SK-N-SH treated with all-trans-retinoic acid at 6 μM for 48 hours (cell line): ENCODE measurements at regions not wholly inside any gene's neighbourhood (a gene's known extent, or its start where the extent isn't known, plus 50 kb on each side); places are given as distances from the start of the nearest gene placed in this dataset.

Source experiments
- ATAC-seq: fragments of 200-7000 bp; cut with Tn5 transposase; 3 replicates; pipeline ENCODE4 v1.9.1; 2020; ENCODE audit warnings: mild to moderate bottlenecking, moderate library complexity
- ARNTL ChIP-seq: fragments of 450-650 bp; formaldehyde crosslinking; IDR thresholded peaks from 2 replicates; pipeline ENCODE4 v1.5.0; 2020; ENCODE audit warnings: low read depth, mild to moderate bottlenecking, moderate library complexity, borderline replicate concordance
- BACH2 ChIP-seq: fragments of 250-450 bp; sonication (Bioruptor Pico); IDR thresholded peaks from 2 replicates; pipeline ENCODE4 v1.9.0; 2021; ENCODE audit warnings: mild to moderate bottlenecking, borderline replicate concordance
- CREB5 ChIP-seq: fragments of 250-450 bp; sonication (Bioruptor Pico); IDR thresholded peaks from 2 replicates; pipeline ENCODE4 v1.5.1; 2020; ENCODE audit warnings: low read depth, mild to moderate bottlenecking, moderate library complexity
- CSDC2 ChIP-seq: fragments of 250-450 bp; sonication (Bioruptor Pico); IDR thresholded peaks from 2 replicates; pipeline ENCODE4 v1.5.0; 2020; ENCODE audit warnings: mild to moderate bottlenecking, moderate library complexity
- CSRNP3 ChIP-seq: fragments of 250-450 bp; sonication (Bioruptor Pico); IDR thresholded peaks from 2 replicates; pipeline ENCODE4 v1.5.1; 2021; ENCODE audit warnings: mild to moderate bottlenecking, moderate library complexity
- GLIS3 ChIP-seq: fragments of 250-450 bp; sonication (Bioruptor Pico); IDR thresholded peaks from 2 replicates; pipeline ENCODE4 v1.5.0; 2020; ENCODE audit warnings: mild to moderate bottlenecking, moderate library complexity
- ISL1 ChIP-seq: fragments of 250-450 bp; sonication (Bioruptor Pico); IDR thresholded peaks from 2 replicates; pipeline ENCODE4 v2.1.2; 2022; ENCODE audit warnings: mild to moderate bottlenecking, moderate library complexity
- OSR1 ChIP-seq: fragments of 250-450 bp; sonication (Bioruptor Pico); IDR thresholded peaks from 2 replicates; pipeline ENCODE4 v1.8.0; 2022; ENCODE audit warnings: moderate library complexity, mild to moderate bottlenecking, inconsistent platforms
- PATZ1 ChIP-seq: fragments of 250-450 bp; sonication (Bioruptor Pico); IDR thresholded peaks from 2 replicates; pipeline ENCODE4 v1.8.0; 2020; ENCODE audit warnings: mild to moderate bottlenecking, moderate library complexity, borderline replicate concordance
- POU6F1 ChIP-seq: fragments of 250-450 bp; sonication (Bioruptor Pico); IDR thresholded peaks from 2 replicates; pipeline ENCODE4 v1.8.0; 2021; ENCODE audit warnings: low read depth, mild to moderate bottlenecking, moderate library complexity, borderline replicate concordance
- PPARA ChIP-seq: fragments of 250-450 bp; sonication (Bioruptor Pico); IDR thresholded peaks from 2 replicates; pipeline ENCODE4 v1.5.0; 2020; ENCODE audit warnings: mild to moderate bottlenecking, borderline replicate concordance
- RARB ChIP-seq: fragments of 250-450 bp; sonication (Bioruptor Pico); IDR thresholded peaks from 2 replicates; pipeline ENCODE4 v1.8.0; 2021; ENCODE audit warnings: mild to moderate bottlenecking, moderate library complexity
- SNAI2 ChIP-seq: fragments of 250-450 bp; sonication (Bioruptor Pico); IDR thresholded peaks from 2 replicates; pipeline ENCODE4 v1.5.0; 2020; ENCODE audit warnings: mild to moderate bottlenecking, moderate library complexity
- TCF4 ChIP-seq: fragments of 250-450 bp; sonication (Bioruptor Pico); IDR thresholded peaks from 2 replicates; pipeline ENCODE4 v1.8.0; 2021; ENCODE audit warnings: mild to moderate bottlenecking, moderate library complexity, borderline replicate concordance
- TOX ChIP-seq: fragments of 250-450 bp; sonication (Bioruptor Pico); IDR thresholded peaks from 2 replicates; pipeline ENCODE4 v1.8.0; 2021; ENCODE audit warnings: mild to moderate bottlenecking, moderate library complexity, borderline replicate concordance
- ZC3H10 ChIP-seq: fragments of 250-450 bp; sonication (Bioruptor Pico); IDR thresholded peaks from 2 replicates; pipeline ENCODE4 v1.5.1; 2021; ENCODE audit warnings: mild to moderate bottlenecking, moderate library complexity
- ZFP3 ChIP-seq: fragments of 250-450 bp; sonication (Bioruptor Pico); IDR thresholded peaks from 2 replicates; pipeline ENCODE4 v1.5.0; 2020; ENCODE audit warnings: mild to moderate bottlenecking, moderate library complexity
- ZFP30 ChIP-seq: fragments of 450-650 bp; formaldehyde crosslinking; IDR thresholded peaks from 2 replicates; pipeline ENCODE4 v1.5.0; 2022; ENCODE audit warnings: mild to moderate bottlenecking, moderate library complexity
- ZNF565 ChIP-seq: fragments of 450-650 bp; formaldehyde crosslinking; conservative IDR thresholded peaks from 2 replicates; pipeline ENCODE4 v1.5.0; 2020; ENCODE audit warnings: low read depth, mild to moderate bottlenecking, moderate library complexity
- ZNF70 ChIP-seq: fragments of 450-650 bp; formaldehyde crosslinking; IDR thresholded peaks from 2 replicates; pipeline ENCODE4 v1.5.0; 2020; ENCODE audit warnings: mild to moderate bottlenecking, moderate library complexity
- ZNF8 ChIP-seq: fragments of 450-650 bp; formaldehyde crosslinking; IDR thresholded peaks from 2 replicates; pipeline ENCODE4 v1.5.0; 2020; ENCODE audit warnings: mild to moderate bottlenecking, moderate library complexity

- ATAC-seq = no peak
- TF ChIP-seq ZNF565 (CRISPR knock-in tag) (no peak), BACH2 (CRISPR knock-in tag) (no peak), PATZ1 (CRISPR knock-in tag) (no peak), SNAI2 (no peak), OSR1 (CRISPR knock-in tag) (no peak), ISL1 (CRISPR knock-in tag) (no peak), ZNF70 (CRISPR knock-in tag) (no peak), TCF4 (no peak), RARB (CRISPR knock-in tag) (no peak), ZFP30 (CRISPR knock-in tag) (no peak), ARNTL (CRISPR knock-in tag) (no peak), CREB5 (CRISPR knock-in tag) (no peak), GLIS3 (no peak), ZC3H10 (CRISPR knock-in tag) (no peak)
- TF ChIP-seq, all 23 proteins: peak for 0
These were observed 309.9 kb downstream of the NKX6-1 start for GRCh38 chr4:84189144-84189543.

- ATAC-seq = no peak
- no peak for TF ChIP-seq ZC3H10 (CRISPR knock-in tag)
- no peak for TF ChIP-seq ZFP30 (CRISPR knock-in tag)
- no peak for TF ChIP-seq ZNF565 (CRISPR knock-in tag)
- no peak for TF ChIP-seq PATZ1 (CRISPR knock-in tag)
- TF ChIP-seq CREB5 (CRISPR knock-in tag) = no peak
- TF ChIP-seq TCF4 = no peak
- no peak for TF ChIP-seq BACH2 (CRISPR knock-in tag)
- no peak for TF ChIP-seq ZNF8 (CRISPR knock-in tag)
- TF ChIP-seq RARB (CRISPR knock-in tag) = no peak
- TF ChIP-seq ARNTL (CRISPR knock-in tag) = no peak
- no peak for TF ChIP-seq TOX (CRISPR knock-in tag)
These were observed 319.7 kb downstream of the NKX6-1 start for GRCh38 chr4:84179409-84179808.

- TF ChIP-seq TOX (CRISPR knock-in tag) (no peak), ZC3H10 (CRISPR knock-in tag) (no peak), OSR1 (CRISPR knock-in tag) (no peak), ZFP3 (CRISPR knock-in tag) (no peak), ARNTL (CRISPR knock-in tag) (no peak)
- no peak for ATAC-seq
These were observed 321.1 kb downstream of the NKX6-1 start for GRCh38 chr4:84177831-84178542.

GRCh38 chr4:84176016-84176415 is 323.1 kb downstream of the NKX6-1 start:
- ATAC-seq = no peak
- TF ChIP-seq CSDC2 (CRISPR knock-in tag) (no peak), ZNF8 (CRISPR knock-in tag) (no peak), OSR1 (CRISPR knock-in tag) (no peak), RARB (CRISPR knock-in tag) (no peak), SNAI2 (no peak), BACH2 (CRISPR knock-in tag) (no peak), CREB5 (CRISPR knock-in tag) (no peak), PPARA (CRISPR knock-in tag) (no peak), ZNF70 (CRISPR knock-in tag) (no peak), ZFP3 (CRISPR knock-in tag) (no peak), ARNTL (CRISPR knock-in tag) (no peak), ZNF565 (CRISPR knock-in tag) (no peak), ZC3H10 (CRISPR knock-in tag) (no peak), GLIS3 (no peak), POU6F1 (no peak), CSRNP3 (CRISPR knock-in tag) (no peak), TCF4 (no peak)
